Neural crest cell (in vitro differentiated cells): ENCODE measurements at regions not wholly inside any gene's neighbourhood (a gene's known extent, or its start where the extent isn't known, plus 50 kb on each side); places are given as distances from the start of the nearest gene placed in this dataset.
A peak's percentile ranks its signal among the peaks of the same experiment; 100 is the strongest.

Experiments
- DNase-seq: peaks from one replicate; pipeline ENCODE4 v3.0.0; 2021; ENCODE audit warnings: low read depth, mixed read lengths, low spot score
- H3K27ac Mint-ChIP-seq: one replicate; pipeline ENCODE4 v1.8.0; 2021; ENCODE audit warnings: mild to moderate bottlenecking, mixed read lengths; ENCODE audit not compliant: unreplicated experiment
- H3K27me3 Mint-ChIP-seq: 2 replicates; pipeline ENCODE4 v1.8.0; 2021; ENCODE audit warnings: low read depth, mild to moderate bottlenecking, mixed read lengths
- H3K36me3 Mint-ChIP-seq: 2 replicates; pipeline ENCODE4 v1.8.0; 2021; ENCODE audit warnings: low read depth, mild to moderate bottlenecking, mixed read lengths
- H3K4me1 Mint-ChIP-seq: 2 replicates; pipeline ENCODE4 v1.8.0; 2021; ENCODE audit warnings: mixed read lengths
- H3K4me3 Mint-ChIP-seq: one replicate; pipeline ENCODE4 v1.8.0; 2021; ENCODE audit warnings: mild to moderate bottlenecking, mixed read lengths
- H3K9me3 Mint-ChIP-seq: 2 replicates; pipeline ENCODE4 v1.8.0; 2021; ENCODE audit warnings: mixed read lengths
- CTCF ChIP-seq: fragments of 200-600 bp; sonication (generic); conservative IDR thresholded peaks from 2 replicates; pipeline ENCODE4 v1.5.0; 2021; ENCODE audit warnings: antibody characterized with exemption, mild to moderate bottlenecking

GRCh38 chr6:54706844-54707605 is 139.5 kb upstream of the FAM83B start:
- DNase-seq = no peak
- no peak overlapping the region for H3K27ac Mint-ChIP-seq
- TF ChIP-seq CTCF = no peak
- H3K36me3 Mint-ChIP-seq = no peaks in the 10 kb centered on the region
- peaks cover 2% of the 10 kb centered on the region for H3K9me3 Mint-ChIP-seq
- H3K27me3 Mint-ChIP-seq = no peaks in the 10 kb centered on the region
- no peaks in the 10 kb centered on the region for H3K4me1 Mint-ChIP-seq
- H3K4me3 Mint-ChIP-seq = no peak overlapping the region

- DNase-seq = no peak
- Mint-ChIP-seq H3K9me3 (peaks cover 2% of the 10 kb centered on the region), H3K27ac (no peak overlapping the region), H3K4me3 (no peak overlapping the region), H3K36me3 (no peaks in the 10 kb centered on the region), H3K4me1 (no peaks in the 10 kb centered on the region), H3K27me3 (no peaks in the 10 kb centered on the region)
- no peak for TF ChIP-seq CTCF
These were observed 136.1 kb upstream of the FAM83B start for GRCh38 chr6:54710456-54710855.

- Mint-ChIP-seq H3K27ac (no peak overlapping the region), H3K9me3 (no peaks in the 10 kb centered on the region), H3K4me3 (no peak overlapping the region), H3K36me3 (no peaks in the 10 kb centered on the region), H3K4me1 (peaks cover 23% of the 10 kb centered on the region), H3K27me3 (no peaks in the 10 kb centered on the region)
- TF ChIP-seq CTCF = no peak
- no peak for DNase-seq
These were observed 130.6 kb upstream of the FAM83B start for GRCh38 chr6:54716010-54716409.

- H3K9me3 Mint-ChIP-seq = no peaks in the 10 kb centered on the region
- H3K36me3 Mint-ChIP-seq = no peaks in the 10 kb centered on the region
- no peak overlapping the region for H3K4me3 Mint-ChIP-seq
- DNase-seq = no peak
- H3K4me1 Mint-ChIP-seq = peaks cover 23% of the 10 kb centered on the region
- no peak for TF ChIP-seq CTCF
- H3K27me3 Mint-ChIP-seq = no peaks in the 10 kb centered on the region
- H3K27ac Mint-ChIP-seq = no peak overlapping the region
These were observed 129.7 kb upstream of the FAM83B start for GRCh38 chr6:54716877-54717276.

- Mint-ChIP-seq H3K36me3 (no peaks in the 10 kb centered on the region), H3K9me3 (peaks cover 3% of the 10 kb centered on the region), H3K27me3 (no peaks in the 10 kb centered on the region), H3K4me3 (no peak overlapping the region), H3K27ac (no peak overlapping the region), H3K4me1 (peaks cover 23% of the 10 kb centered on the region)
- DNase-seq = peak; percentile 59
- TF ChIP-seq CTCF = peak; percentile 96
These were observed 128.6 kb upstream of the FAM83B start for GRCh38 chr6:54717849-54718455.
